GM12891 (cell line): ENCODE measurements at regions not wholly inside any gene's neighbourhood (a gene's known extent, or its start where the extent isn't known, plus 50 kb on each side); places are given as distances from the start of the nearest gene placed in this dataset.
"Not testable (repeated sequence)": the region's sequence is repeated elsewhere in the genome, so short reads cannot be mapped to it uniquely, and the experiment has no call there.

ENCODE experiments used
- POLR2A ChIP-seq: IDR thresholded peaks from 2 replicates; pipeline ENCODE4 v1.6.1; 2011; ENCODE audit warnings: low read depth, low read length, control low read depth
- POLR2AphosphoS5 ChIP-seq: IDR thresholded peaks from 2 replicates; pipeline ENCODE4 v1.6.1; 2011; ENCODE audit warnings: low read depth, low read length, control low read depth
- TAF1 ChIP-seq: IDR thresholded peaks from 2 replicates; pipeline ENCODE4 v1.6.1; 2011; ENCODE audit warnings: low read depth, low read length, control low read depth

- not testable (repeated sequence) for TF ChIP-seq POLR2AphosphoS5, POLR2A, TAF1
These were observed 132.5 kb upstream of the TLE4 start for GRCh38 chr9:79439221-79439620.
